ENCODE measurements at regions not wholly inside any gene's neighbourhood (a gene's known extent, or its start where the extent isn't known, plus 50 kb on each side); places are given as distances from the start of the nearest gene placed in this dataset.
"Not testable (repeated sequence)": the region's sequence is repeated elsewhere in the genome, so short reads cannot be mapped to it uniquely, and the experiment has no call there.

DNA sequence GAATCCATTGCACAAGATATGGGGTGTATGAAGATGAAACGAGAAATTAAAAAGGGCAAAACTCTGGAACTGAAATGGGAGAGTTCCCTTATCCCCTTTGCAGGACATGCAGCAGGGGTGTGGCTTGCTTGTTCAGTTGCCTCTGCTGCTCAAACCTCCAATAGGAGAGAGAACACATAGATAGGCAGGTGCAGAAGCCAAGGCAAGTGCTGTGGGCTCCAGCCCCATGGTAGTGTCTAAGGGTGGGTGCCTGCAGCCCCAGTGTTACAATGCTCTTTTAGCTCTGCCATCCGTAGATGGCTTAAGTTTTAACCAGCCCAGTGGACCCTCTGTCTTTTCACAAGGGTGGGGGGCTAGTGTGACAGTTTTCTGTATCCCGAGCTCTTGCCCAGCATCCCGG lies 69.7 kb downstream of the CMAS start:
- no peak overlapping the region for H3K27ac Mint-ChIP-seq
- H3K4me3 Mint-ChIP-seq, result no peak overlapping the region
- no peaks in the 10 kb centered on the region for H3K4me1 Mint-ChIP-seq
- H3K9me3 Mint-ChIP-seq, result peaks cover 0 to 2% (median 0%) of the 10 kb centered on the region in 3 donors
- no peaks in the 10 kb centered on the region for H3K36me3 Mint-ChIP-seq
- peaks cover 11% of the 10 kb centered on the region for H3K27me3 Mint-ChIP-seq

DNA sequence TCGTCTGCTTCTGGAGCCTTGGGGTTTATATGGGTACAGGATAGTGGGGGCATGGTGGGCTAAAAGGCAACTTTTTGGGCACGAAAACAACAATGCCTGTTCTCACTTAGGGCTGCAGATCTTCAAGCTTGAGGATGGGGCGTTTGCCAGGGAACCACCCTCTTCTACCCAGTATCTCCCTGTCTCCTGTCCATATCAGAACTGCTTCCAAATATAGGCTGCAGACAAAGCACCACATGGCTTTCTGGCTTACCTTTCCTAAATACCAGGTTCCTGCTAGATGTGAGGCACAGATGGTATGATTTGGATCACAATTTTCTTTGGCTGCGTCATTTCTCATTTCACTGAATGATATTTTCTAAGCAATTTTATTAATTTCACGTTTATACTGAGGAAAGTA lies 70.4 kb downstream of the CMAS start:
- Mint-ChIP-seq H3K9me3 (peaks cover 0 to 2% (median 0%) of the 10 kb centered on the region in 3 donors), H3K4me1 (no peaks in the 10 kb centered on the region), H3K27ac (peak overlapping the region in 1 of 3 donors; percentile 68), H3K27me3 (peaks cover 11% of the 10 kb centered on the region), H3K4me3 (no peak overlapping the region), H3K36me3 (no peaks in the 10 kb centered on the region)

GRCh38 chr12:22117563-22118237 lies 71.7 kb downstream of the CMAS start:
- peaks cover 0 to 2% (median 0%) of the 10 kb centered on the region in 3 donors for H3K9me3 Mint-ChIP-seq
- no peaks in the 10 kb centered on the region for H3K36me3 Mint-ChIP-seq
- no peak overlapping the region for H3K27ac Mint-ChIP-seq
- peaks cover 11% of the 10 kb centered on the region for H3K27me3 Mint-ChIP-seq
- H3K4me3 Mint-ChIP-seq, result no peak overlapping the region
- no peaks in the 10 kb centered on the region for H3K4me1 Mint-ChIP-seq

- Mint-ChIP-seq H3K9me3 (peaks cover 0 to 2% (median 0%) of the 10 kb centered on the region in 3 donors), H3K4me1 (no peaks in the 10 kb centered on the region), H3K4me3 (no peak overlapping the region), H3K36me3 (no peaks in the 10 kb centered on the region), H3K27ac (no peak overlapping the region), H3K27me3 (peaks cover 11% of the 10 kb centered on the region)
Observed at GRCh38 chr12:22118238-22118790, 72.3 kb downstream of the CMAS start.

- Mint-ChIP-seq H3K36me3 (peaks cover 1% of the 10 kb centered on the region), H3K27ac (no peak overlapping the region), H3K4me1 (no peaks in the 10 kb centered on the region), H3K4me3 (no peak overlapping the region), H3K27me3 (peaks cover 5% of the 10 kb centered on the region), H3K9me3 (no peaks in the 10 kb centered on the region)
Observed at GRCh38 chr12:22121224-22121623, 75.2 kb downstream of the CMAS start.

DNA sequence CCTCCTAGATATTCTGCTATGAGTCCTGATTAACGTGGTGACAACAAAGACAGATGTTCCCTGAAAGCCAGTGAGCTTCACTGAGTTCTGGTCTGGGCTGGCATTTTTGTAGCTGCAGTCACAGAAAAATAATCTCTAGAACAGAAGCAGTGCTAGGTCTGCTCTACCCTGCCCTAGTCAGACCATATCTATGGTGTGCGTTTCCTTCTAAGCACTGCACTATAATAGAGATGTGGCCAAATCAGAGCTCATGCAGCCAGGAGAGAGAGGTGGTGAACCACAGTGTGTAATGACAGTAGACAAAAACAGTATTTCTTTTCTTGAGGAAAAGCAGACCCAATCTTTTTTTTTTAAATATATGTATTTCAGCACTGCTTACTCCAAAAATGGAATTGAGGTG lies 76.3 kb downstream of the CMAS start:
- H3K27ac Mint-ChIP-seq, result no peak overlapping the region
- peaks cover 1% of the 10 kb centered on the region for H3K36me3 Mint-ChIP-seq
- no peak overlapping the region for H3K4me3 Mint-ChIP-seq
- peaks cover 1% of the 10 kb centered on the region for H3K27me3 Mint-ChIP-seq
- H3K4me1 Mint-ChIP-seq, result no peaks in the 10 kb centered on the region
- H3K9me3 Mint-ChIP-seq, result peaks cover 0 to 4% (median 0%) of the 10 kb centered on the region in 3 donors

GRCh38 chr12:22124987-22125386 lies 79.0 kb downstream of the CMAS start:
- H3K9me3 Mint-ChIP-seq, result peaks cover 0 to 4% (median 1%) of the 10 kb centered on the region in 3 donors
- H3K4me1 Mint-ChIP-seq, result no peaks in the 10 kb centered on the region
- peaks cover 1% of the 10 kb centered on the region for H3K36me3 Mint-ChIP-seq
- H3K4me3 Mint-ChIP-seq, result no peak overlapping the region
- no peak overlapping the region for H3K27ac Mint-ChIP-seq
- no peaks in the 10 kb centered on the region for H3K27me3 Mint-ChIP-seq

DNA sequence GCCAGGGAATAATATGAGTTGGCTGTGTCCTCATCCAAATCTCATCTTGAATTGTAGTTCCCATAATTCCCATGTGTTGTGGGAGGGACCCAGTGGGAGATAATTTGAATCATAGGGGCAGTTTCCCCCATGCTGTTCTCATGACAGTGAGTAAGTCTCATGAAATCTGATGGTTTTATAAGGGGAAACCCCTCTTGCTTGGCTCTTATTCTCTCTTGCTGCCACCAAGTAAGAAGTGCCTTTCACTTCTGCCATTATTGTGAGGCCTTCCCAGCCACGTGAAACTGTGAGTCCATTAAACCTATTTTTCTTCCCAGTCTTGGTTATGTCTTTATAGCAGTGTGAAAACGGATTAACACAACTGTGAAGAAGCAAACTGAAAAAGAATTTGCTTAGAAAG lies 80.1 kb downstream of the CMAS start:
- H3K36me3 Mint-ChIP-seq, H3K27me3 Mint-ChIP-seq, H3K9me3 Mint-ChIP-seq, H3K4me3 Mint-ChIP-seq, H3K27ac Mint-ChIP-seq, H3K4me1 Mint-ChIP-seq: not testable (repeated sequence)

DNA sequence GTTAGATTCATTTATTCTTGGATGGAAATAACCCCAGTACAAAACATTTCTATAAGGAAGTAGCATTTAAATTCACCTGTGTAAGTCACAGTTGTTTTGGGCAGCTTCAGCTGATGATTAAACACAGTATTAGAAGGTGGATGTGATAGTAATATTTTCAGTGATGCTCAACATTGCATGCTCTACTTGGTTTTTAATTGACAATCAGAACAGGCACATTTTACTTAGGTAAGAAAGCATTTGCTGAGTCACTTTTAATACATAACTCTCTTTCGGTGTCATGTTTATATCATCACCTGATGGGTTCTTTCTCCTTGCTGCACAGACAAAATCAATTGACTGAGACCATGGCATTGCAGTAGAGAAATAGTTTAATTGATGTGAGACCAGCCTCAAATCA lies 80.7 kb downstream of the CMAS start:
- H3K4me3 Mint-ChIP-seq, result no peak overlapping the region
- H3K36me3 Mint-ChIP-seq, result peaks cover 1% of the 10 kb centered on the region
- no peak overlapping the region for H3K27ac Mint-ChIP-seq
- no peaks in the 10 kb centered on the region for H3K27me3 Mint-ChIP-seq
- peaks cover 0 to 4% (median 1%) of the 10 kb centered on the region in 3 donors for H3K9me3 Mint-ChIP-seq
- H3K4me1 Mint-ChIP-seq, result no peaks in the 10 kb centered on the region

DNA sequence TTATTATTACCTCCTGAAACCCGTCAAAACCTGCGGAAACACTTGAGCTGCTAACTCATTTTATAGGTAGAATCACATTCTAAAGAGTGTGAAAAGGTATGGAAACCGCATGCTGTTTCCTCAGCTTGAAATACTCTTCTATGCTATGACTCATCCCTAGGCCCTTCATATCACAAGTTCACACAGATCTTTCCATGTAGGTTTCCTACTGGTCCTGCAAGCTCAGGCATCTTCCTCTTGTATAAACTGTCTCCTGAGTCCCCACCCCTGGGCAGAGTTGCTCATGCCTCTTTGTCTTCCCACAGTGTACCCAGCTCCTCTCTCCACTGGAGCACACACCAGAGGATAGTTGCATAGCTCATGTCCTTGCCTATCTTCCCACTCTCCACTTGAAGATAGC lies 84.7 kb downstream of the CMAS start:
- Mint-ChIP-seq H3K4me1 (no peaks in the 10 kb centered on the region), H3K4me3 (no peak overlapping the region), H3K36me3 (peaks cover 3% of the 10 kb centered on the region), H3K27ac (no peak overlapping the region), H3K27me3 (peaks cover 4% of the 10 kb centered on the region), H3K9me3 (peaks cover 1 to 4% (median 2%) of the 10 kb centered on the region in 3 donors)

DNA sequence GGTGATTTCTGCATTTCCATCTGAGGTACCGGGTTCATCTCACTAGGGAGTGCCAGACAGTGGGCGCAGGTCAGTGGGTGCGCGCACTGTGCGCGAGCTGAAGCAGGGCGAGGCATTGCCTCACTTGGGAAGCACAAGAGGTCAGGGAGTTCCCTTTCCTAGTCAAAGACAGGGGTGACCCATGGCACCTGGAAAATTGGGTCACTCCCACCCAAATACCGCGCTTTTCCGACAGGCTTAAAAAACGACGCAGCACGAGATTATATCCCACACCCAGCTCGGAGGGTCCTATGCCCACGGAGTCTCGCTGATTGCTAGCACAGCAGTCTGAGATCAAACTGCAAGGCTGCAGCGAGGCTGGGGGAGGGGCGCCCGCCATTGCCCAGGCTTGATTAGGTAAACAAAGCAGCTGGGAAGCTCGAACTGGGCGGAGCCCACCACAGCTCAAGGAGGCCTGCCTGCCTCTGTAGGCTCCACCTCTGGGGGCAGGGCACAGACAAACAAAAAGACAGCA lies 90.6 kb downstream of the CMAS start:
- not testable (repeated sequence) for H3K9me3 Mint-ChIP-seq, H3K4me1 Mint-ChIP-seq, H3K27ac Mint-ChIP-seq, H3K27me3 Mint-ChIP-seq, H3K36me3 Mint-ChIP-seq, H3K4me3 Mint-ChIP-seq
